GM12872 (cell line): ENCODE measurements at regions not wholly inside any gene's neighbourhood (a gene's known extent, or its start where the extent isn't known, plus 50 kb on each side); places are given as distances from the start of the nearest gene placed in this dataset.

Source experiments
- TF ChIP-seq, protein P1 (sequence below): IDR thresholded peaks from 3 replicates; pipeline ENCODE4 v1.5.1; 2011; ENCODE audit warnings: low read depth, mild to moderate bottlenecking, low read length, moderate library complexity; ENCODE audit not compliant: insufficient read depth

- TF ChIP-seq, protein P1, sequence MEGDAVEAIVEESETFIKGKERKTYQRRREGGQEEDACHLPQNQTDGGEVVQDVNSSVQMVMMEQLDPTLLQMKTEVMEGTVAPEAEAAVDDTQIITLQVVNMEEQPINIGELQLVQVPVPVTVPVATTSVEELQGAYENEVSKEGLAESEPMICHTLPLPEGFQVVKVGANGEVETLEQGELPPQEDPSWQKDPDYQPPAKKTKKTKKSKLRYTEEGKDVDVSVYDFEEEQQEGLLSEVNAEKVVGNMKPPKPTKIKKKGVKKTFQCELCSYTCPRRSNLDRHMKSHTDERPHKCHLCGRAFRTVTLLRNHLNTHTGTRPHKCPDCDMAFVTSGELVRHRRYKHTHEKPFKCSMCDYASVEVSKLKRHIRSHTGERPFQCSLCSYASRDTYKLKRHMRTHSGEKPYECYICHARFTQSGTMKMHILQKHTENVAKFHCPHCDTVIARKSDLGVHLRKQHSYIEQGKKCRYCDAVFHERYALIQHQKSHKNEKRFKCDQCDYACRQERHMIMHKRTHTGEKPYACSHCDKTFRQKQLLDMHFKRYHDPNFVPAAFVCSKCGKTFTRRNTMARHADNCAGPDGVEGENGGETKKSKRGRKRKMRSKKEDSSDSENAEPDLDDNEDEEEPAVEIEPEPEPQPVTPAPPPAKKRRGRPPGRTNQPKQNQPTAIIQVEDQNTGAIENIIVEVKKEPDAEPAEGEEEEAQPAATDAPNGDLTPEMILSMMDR = no peak
These were observed 130.8 kb downstream of the MINAR1 start for GRCh38 chr15:79562899-79563298.

DNA sequence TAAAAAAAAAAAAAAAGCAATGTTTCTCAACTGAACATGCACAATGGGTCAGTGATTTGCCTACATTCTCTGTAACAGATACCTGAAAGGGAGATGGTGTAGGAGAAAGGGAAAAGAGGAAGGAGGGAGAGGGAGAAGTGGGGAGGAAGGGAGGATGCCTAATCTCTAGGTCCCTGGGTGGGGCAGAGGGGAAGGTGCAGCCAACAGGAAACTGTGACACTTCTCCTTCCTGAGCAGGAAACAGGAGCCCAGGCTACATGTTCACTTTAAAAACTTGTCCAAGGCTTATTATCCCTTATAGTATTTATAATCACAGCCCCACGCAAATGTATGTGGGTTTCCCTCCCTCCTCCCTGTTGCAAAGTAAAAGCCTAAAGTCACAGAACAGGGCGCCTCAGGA, 137.9 kb downstream of the MINAR1 start:
- TF ChIP-seq, protein P1 = no peak

DNA sequence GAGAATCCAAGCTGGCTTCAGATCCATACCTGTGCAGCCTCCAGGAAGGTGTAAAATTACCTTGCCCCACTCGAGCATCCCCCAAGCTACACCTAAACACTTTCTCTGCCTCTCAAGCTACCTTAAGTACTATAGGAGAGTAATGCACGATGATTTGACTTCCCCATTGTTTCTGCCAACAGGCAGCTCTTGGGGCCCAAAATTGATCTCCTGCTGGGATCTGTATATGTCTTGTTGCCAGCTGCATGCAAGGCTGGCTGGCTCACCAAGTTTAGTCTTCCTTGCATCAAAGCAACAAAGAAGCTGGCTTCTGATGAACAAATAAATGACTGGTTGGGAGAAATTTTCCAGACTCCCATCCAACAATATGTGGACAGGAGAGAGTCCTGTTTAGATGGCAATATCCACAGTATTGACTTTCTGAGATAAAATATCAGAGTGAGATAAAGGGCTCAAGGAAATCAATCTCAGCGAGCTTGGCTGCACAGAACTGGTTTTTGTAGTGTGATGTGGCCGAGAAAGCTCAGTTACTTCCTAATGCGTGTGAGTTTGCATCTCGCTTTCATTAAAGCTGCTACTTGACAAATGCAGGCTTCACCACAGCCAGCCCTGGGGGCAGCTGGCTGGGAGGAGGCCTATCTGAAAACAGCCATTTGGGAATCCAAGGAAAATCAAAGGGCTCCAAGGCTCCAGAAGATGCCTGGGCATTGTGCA, 140.7 kb downstream of the MINAR1 start:
- TF ChIP-seq, protein P1 = no peak

GRCh38 chr15:79582650-79583049, 150.5 kb downstream of the MINAR1 start:
- TF ChIP-seq, protein P1 = no peak

DNA sequence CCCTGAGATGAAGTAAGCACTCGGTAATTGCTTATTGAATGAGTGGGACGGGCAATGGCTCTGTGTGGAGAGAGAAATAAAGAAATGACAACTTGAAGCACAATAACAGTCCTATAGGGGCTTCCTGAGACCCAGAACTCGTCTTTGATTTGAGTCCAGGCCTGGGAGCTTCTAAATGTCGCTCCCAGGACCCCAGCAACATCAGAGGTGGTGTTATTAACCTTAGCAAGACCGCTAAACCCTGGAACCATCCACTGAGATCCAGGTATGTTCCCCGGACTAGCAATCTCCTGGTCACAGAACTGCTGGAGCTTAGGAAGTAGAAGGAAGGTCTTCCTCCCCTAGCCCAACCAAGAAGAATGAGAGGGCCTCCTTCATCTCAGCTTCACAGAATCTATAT, 160.0 kb downstream of the MINAR1 start:
- TF ChIP-seq, protein P1 = no peak

DNA sequence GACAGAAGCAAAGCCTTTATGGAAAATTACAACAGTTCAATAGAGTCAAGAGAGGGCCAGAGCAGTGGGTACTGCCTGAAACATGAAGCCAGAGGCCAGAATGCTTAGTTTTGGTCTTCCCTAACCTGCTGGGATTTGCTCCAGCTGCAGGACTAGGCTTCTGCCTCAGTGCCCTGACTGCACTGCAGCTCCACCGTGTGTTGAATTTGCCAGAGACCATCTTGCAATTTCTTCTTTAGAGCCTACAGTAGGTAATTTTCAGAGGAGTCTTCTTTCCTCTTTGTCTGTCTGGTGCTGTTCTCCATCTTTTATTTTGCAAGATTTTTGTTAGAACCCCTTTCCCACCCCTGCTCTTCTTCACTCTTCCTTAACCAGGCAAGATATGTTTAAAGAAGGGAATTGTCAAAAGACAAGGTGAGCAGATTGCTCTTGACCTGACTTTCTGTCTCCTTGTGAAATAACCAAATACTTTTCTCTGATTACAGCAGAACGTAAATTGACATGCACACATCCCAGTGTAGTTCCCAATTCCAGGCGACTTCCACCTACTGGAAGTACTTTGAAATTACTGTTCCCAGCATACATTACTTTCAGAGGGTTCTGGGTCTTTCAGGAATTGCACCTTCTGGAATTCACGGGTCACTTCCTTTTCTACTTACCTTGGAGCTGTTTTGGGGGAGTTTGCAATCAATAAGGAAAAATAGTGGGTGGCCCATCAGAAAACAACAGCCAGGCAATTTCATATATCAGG, 161.2 kb downstream of the MINAR1 start:
- TF ChIP-seq, protein P1 = 0 out of 3 replicates have a peak, but pooled peaks have one; percentile 15

DNA sequence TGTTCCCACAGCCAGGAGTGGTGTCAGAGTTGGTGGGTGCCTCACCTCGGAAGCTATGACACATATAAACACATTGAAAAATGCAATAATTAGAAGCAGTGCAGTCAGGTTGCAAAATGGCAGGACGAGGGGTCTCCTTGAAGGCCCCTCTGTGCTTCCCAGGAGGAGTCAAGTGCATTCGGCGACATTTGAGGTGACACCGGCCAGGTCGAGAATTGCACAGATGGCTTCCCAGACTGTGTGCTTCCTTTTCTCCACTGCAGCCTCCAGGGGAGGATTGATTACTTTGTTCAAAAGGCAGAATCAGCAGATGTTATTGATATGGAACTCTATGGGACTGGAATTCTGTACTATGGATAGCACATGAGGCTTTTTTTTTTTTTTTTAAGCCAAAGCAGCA, 163.2 kb downstream of the MINAR1 start:
- TF ChIP-seq, protein P1 = no peak
